ENCODE measurements at regions not wholly inside any gene's neighbourhood (a gene's known extent, or its start where the extent isn't known, plus 50 kb on each side); places are given as distances from the start of the nearest gene placed in this dataset.

DNA sequence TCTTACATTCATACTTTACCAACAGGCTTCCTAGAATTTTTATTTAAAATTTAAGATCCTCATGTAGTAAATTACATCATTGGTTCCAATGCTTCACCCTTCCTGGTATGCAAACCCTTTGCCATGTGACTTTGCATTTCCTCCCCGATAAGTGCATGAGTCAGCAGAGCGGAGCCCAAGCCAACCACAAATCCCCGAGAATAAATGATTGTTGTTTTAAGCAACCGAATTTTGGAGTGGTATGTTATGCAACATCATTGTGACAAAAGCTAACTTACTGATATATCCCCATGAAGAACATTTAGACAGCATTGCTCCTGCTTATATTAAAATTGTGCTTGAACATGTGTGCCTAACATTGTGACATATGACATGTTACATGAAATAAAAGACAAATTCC lies 199.4 kb upstream of the DDX53 start:
- Histone ChIP-seq H3K4me3 (no peak overlapping the region), H3K4me1 (no peaks in the 10 kb centered on the region), H3K27ac (no peak overlapping the region), H3K36me3 (no peaks in the 10 kb centered on the region), H3K9me3 (no peaks in the 10 kb centered on the region), H3K27me3 (no peaks in the 10 kb centered on the region)
- ATAC-seq (peak; percentile 31), DNase-seq (no peak)
- TF ChIP-seq, protein P1, sequence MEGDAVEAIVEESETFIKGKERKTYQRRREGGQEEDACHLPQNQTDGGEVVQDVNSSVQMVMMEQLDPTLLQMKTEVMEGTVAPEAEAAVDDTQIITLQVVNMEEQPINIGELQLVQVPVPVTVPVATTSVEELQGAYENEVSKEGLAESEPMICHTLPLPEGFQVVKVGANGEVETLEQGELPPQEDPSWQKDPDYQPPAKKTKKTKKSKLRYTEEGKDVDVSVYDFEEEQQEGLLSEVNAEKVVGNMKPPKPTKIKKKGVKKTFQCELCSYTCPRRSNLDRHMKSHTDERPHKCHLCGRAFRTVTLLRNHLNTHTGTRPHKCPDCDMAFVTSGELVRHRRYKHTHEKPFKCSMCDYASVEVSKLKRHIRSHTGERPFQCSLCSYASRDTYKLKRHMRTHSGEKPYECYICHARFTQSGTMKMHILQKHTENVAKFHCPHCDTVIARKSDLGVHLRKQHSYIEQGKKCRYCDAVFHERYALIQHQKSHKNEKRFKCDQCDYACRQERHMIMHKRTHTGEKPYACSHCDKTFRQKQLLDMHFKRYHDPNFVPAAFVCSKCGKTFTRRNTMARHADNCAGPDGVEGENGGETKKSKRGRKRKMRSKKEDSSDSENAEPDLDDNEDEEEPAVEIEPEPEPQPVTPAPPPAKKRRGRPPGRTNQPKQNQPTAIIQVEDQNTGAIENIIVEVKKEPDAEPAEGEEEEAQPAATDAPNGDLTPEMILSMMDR (IDR thresholded peaks at IDR 0.05): no peak
- intact Hi-C loops (cut with DNase I): no loop called here

DNA sequence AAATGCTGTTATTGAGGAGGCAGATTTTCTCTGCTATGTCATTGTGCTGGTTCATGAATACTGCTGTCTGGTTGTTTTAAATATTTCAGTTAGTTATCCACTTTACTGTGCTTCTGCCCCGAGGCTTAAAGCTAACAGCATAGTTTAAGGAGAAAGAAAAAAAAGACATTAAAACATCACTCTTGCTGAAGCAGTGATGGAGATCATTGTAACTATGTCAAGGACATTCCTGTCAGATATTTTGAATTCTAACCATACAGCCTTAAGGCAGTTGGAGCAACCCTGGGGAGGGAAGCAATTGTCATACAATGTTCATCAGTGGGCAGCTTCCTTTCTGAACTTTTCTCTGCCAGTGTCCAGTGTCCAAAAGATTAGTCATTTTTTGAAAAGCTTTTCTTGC lies 199.0 kb upstream of the DDX53 start:
- intact Hi-C loops (cut with DNase I): no loop called here
- ATAC-seq: no peak
- Histone ChIP-seq H3K4me3 (no peak overlapping the region), H3K4me1 (no peaks in the 10 kb centered on the region), H3K36me3 (no peaks in the 10 kb centered on the region), H3K9me3 (no peaks in the 10 kb centered on the region), H3K27ac (no peak overlapping the region), H3K27me3 (no peaks in the 10 kb centered on the region)
- no peak for DNase-seq
- TF ChIP-seq, protein P1 (IDR thresholded peaks at IDR 0.05): no peak

DNA sequence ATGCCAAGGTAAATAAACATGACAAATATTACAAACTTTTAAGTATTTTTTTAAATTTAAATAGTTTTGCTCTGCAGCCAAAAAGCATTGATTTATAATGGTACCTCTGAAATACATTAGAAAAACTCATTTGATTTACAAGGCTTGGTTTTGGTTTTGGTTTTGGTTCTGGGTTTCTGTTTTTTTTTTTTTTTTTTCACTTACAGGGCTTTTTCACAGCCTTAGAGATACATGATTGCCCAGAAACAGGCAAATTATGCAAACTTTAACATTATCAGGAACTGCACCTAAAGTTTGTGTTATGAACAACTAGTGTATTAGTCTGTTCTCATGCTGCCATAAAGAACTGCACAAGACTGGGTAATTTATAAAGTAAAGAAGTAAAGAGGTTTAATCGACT lies 196.4 kb upstream of the DDX53 start:
- no peak overlapping the region for H3K27ac ChIP-seq
- intact Hi-C loops (cut with DNase I): no loop called here
- no peaks in the 10 kb centered on the region for H3K9me3 ChIP-seq
- TF ChIP-seq, protein P1 (IDR thresholded peaks at IDR 0.05): no peak
- DNase-seq: no peak
- H3K27me3 ChIP-seq: no peaks in the 10 kb centered on the region
- no peaks in the 10 kb centered on the region for H3K36me3 ChIP-seq
- no peak for ATAC-seq
- no peaks in the 10 kb centered on the region for H3K4me1 ChIP-seq
- no peak overlapping the region for H3K4me3 ChIP-seq

DNA sequence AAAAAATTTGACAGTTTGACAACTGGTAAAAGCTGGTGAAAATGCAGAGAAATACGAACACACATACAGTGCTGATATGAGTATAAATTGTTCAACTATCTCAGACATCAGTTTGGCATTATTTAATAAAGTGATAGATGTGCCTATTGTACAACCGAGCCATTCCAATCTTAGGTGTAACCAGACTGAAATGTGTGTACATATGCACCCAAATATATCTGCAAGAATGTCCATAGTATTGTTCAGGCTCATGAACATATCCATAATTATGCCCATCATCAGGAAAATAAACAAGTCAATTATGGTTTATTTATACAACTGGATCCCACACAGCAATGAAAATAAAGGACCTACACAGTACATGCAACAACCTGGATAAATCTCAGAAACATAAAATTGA lies 188.9 kb upstream of the DDX53 start:
- H3K4me1 ChIP-seq: no peaks in the 10 kb centered on the region
- TF ChIP-seq, protein P1 (IDR thresholded peaks at IDR 0.05): no peak
- no peaks in the 10 kb centered on the region for H3K9me3 ChIP-seq
- no peaks in the 10 kb centered on the region for H3K36me3 ChIP-seq
- H3K27me3 ChIP-seq: no peaks in the 10 kb centered on the region
- H3K4me3 ChIP-seq: no peak overlapping the region
- H3K27ac ChIP-seq: no peak overlapping the region
- intact Hi-C loops (cut with DNase I): no loop called here
- no peak for DNase-seq
- no peak for ATAC-seq

DNA sequence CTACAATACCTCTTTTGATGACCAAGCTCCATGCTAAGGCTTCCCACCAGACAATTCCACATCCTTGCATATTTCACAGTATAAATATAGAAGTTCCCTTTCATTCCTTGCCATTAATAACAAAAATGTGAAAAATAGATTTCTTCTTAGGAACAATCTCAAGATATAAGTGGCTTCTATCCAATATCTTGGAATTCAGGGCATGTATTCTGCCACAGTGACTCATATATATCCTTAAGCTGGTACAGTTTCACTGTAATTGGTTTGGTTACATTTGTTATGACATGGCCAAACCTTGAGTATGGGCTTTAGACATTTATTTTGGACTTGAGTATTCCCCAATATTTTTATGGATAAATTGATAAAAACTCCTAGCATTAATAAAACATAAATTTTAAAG lies 181.7 kb upstream of the DDX53 start:
- no peak for ATAC-seq

DNA sequence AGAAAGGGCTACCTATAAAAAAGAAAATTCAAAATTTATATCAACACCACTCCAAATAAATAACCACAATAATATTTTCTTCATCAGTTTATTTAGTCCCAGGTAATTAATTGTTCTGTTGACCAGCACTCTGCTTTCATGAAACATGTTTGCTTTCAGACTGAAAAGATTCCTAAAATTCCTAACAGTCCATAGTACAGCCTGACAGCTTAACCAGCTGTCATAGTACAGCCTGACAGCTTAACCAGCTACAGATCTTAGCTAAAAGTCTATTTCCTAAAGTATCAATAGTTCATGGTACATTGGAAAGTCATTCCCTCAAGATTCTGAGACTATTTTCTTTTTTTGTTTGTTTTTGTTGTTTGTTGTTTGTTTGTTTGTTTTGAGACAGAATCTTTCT lies 144.1 kb upstream of the DDX53 start:
- TF ChIP-seq, protein P1 (IDR thresholded peaks at IDR 0.05): no peak
- no peaks in the 10 kb centered on the region for H3K9me3 ChIP-seq
- H3K27me3 ChIP-seq: no peaks in the 10 kb centered on the region
- intact Hi-C loops (cut with DNase I): no loop called here
- H3K27ac ChIP-seq: no peak overlapping the region
- no peak overlapping the region for H3K4me3 ChIP-seq
- no peaks in the 10 kb centered on the region for H3K4me1 ChIP-seq
- no peaks in the 10 kb centered on the region for H3K36me3 ChIP-seq
- ATAC-seq (no peak), DNase-seq (no peak)

More for the DNA sequence above, 181.7 kb upstream of the DDX53 start:
- H3K27me3 ChIP-seq: no peaks in the 10 kb centered on the region
- no peak overlapping the region for H3K27ac ChIP-seq
- no peak overlapping the region for H3K4me3 ChIP-seq
- H3K36me3 ChIP-seq: no peaks in the 10 kb centered on the region
- no peak for DNase-seq
- H3K4me1 ChIP-seq: no peaks in the 10 kb centered on the region
- H3K9me3 ChIP-seq: no peaks in the 10 kb centered on the region
- TF ChIP-seq, protein P1 (IDR thresholded peaks at IDR 0.05): no peak
- intact Hi-C loops (cut with DNase I): no loop called here

Measured in upper lobe of right lung (tissue), 1 donor.